PC-9 (cell line): ENCODE measurements at regions not wholly inside any gene's neighbourhood (a gene's known extent, or its start where the extent isn't known, plus 50 kb on each side); places are given as distances from the start of the nearest gene placed in this dataset.

Experiments
- EZH2 ChIP-seq: fragments of 200-600 bp; sonication (generic); IDR thresholded peaks from 2 replicates; pipeline ENCODE4 v1.8.0; 2017; ENCODE audit warnings: antibody characterized with exemption, low read depth
- TF ChIP-seq, protein P1 (sequence below): fragments of 200-600 bp; sonication (generic); conservative IDR thresholded peaks from 2 replicates; pipeline ENCODE4 v1.6.1; 2017; ENCODE audit warnings: mixed run types, antibody characterized with exemption, mild to moderate bottlenecking, moderate library complexity

DNA sequence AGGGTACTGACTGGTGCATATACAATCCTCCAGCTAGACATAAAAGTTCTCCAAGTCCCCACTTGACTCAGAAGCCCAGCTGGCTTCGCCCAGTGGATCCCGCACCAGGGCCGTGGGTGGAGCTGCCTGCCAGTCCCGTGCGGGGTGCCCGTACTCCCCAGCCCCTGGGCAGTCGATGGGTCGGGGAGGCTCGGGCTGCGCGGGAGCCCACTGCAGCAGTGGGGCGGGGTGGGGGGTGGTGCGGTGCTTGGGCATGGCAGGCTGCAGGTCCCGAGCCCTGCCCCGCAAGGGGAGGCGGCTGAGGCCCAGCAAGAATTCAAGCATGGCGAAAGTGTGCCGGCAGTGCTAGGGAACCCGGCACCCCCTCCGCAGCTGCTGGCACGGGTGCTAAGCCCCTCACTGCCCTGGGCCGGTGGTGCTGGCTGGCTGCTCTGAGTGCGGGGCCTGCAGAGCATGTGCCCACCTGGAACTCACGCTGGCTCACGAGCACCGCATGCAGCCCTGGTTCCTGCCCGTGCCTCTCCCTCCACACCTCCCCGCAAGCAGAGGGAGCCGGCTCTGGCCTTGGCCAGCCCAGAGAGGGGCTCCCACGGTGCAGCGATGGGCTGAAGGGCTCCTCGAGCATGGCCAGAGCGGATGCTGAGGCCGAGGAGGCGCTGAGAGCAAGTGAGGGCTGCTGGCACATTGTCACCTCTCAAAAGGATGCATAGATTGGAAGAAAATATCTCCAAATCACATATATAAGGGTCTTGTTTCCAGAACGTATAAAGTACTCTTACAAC, 68.3 kb upstream of the PIK3R4 start:
- TF ChIP-seq, protein P1, sequence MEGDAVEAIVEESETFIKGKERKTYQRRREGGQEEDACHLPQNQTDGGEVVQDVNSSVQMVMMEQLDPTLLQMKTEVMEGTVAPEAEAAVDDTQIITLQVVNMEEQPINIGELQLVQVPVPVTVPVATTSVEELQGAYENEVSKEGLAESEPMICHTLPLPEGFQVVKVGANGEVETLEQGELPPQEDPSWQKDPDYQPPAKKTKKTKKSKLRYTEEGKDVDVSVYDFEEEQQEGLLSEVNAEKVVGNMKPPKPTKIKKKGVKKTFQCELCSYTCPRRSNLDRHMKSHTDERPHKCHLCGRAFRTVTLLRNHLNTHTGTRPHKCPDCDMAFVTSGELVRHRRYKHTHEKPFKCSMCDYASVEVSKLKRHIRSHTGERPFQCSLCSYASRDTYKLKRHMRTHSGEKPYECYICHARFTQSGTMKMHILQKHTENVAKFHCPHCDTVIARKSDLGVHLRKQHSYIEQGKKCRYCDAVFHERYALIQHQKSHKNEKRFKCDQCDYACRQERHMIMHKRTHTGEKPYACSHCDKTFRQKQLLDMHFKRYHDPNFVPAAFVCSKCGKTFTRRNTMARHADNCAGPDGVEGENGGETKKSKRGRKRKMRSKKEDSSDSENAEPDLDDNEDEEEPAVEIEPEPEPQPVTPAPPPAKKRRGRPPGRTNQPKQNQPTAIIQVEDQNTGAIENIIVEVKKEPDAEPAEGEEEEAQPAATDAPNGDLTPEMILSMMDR: no peak
- TF ChIP-seq EZH2: no peak
